K562 (cell line): ENCODE measurements at regions not wholly inside any gene's neighbourhood (a gene's known extent, or its start where the extent isn't known, plus 50 kb on each side); places are given as distances from the start of the nearest gene placed in this dataset.

ENCODE experiments used
- ATAC-seq: fragments of 200-7000 bp; cut with Tn5 transposase; 3 replicates; pipeline ENCODE4 v1.9.1; 2020; ENCODE audit warnings: moderate library complexity
- BruUV-seq: library from RNA; stranded (reverse); fragments of 400-500 nt; replicated peaks from 2 replicates; lab custom pipeline; 2021; lab: Mats Ljungman, UMichigan
- CTCF ChIA-PET: fragments of 300-600 bp; formaldehyde crosslinking; extraction: SDS; loops from one replicate; lab custom pipeline; 2021; ENCODE audit warnings: low intra/inter-chr PET ratio; lab: Yijun Ruan, JAX
- POLR2A ChIA-PET: fragments of 300-600, 350-650 bp; sonication (Branson Sonifier 250); formaldehyde crosslinking; extraction: SDS; loops from one replicate; lab custom pipeline; 2021; ENCODE audit warnings: antibody characterized with exemption, inconsistent platforms; lab: Yijun Ruan, JAX
- DNase-seq, 4 experiments: peaks; one replicate each; pipeline versions ENCODE4 v3.0.0 to v3.0.0-alpha.2; 2011 to 2018; ENCODE audit warnings: low spot score in 3 of 4, mixed read lengths in 3 of 4; ENCODE audit errors: extremely low read depth in 1 of 4
- FAIRE-seq: peaks from 2 replicates; lab custom pipeline; 2011; peaks lifted over from hg19 to GRCh38; lab: Jason Lieb, UNC
- H2AFZ ChIP-seq: 2 replicates; pipeline ENCODE4 v1.6.0; 2011; ENCODE audit warnings: low read depth, low read length, control low read depth, inconsistent platforms
- H3K27ac ChIP-seq: fragments of 200-600 bp; 3 replicates; pipeline ENCODE4 v1.8.0; 2011; ENCODE audit warnings: low read depth, mild to moderate bottlenecking, control low read depth, inconsistent platforms, low read length, moderate library complexity, mixed read lengths; ENCODE audit errors: extremely low read depth
- H3K27me3 ChIP-seq, 2 experiments: fragments of 300-600 bp in 1 of 2; 2 replicates in 1 of 2; 3 replicates in 1 of 2; pipeline versions ENCODE4 v1.6.0 to v1.8.0; 2011; ENCODE audit warnings: inconsistent platforms in 2 of 2, low read length in 2 of 2, mild to moderate bottlenecking in 1 of 2, mixed read lengths in 1 of 2, moderate library complexity in 1 of 2; ENCODE audit not compliant: control insufficient read depth in 2 of 2, insufficient read depth in 2 of 2
- H3K36me3 ChIP-seq: fragments of 300-600 bp; 3 replicates; pipeline ENCODE4 v1.8.0; 2011; ENCODE audit warnings: mild to moderate bottlenecking, low read length, inconsistent platforms; ENCODE audit not compliant: control insufficient read depth, insufficient read depth
- H3K4me1 ChIP-seq, 2 experiments: fragments of 200-600 bp in 1 of 2; replicated peaks in 1 of 2; 2 replicates in 1 of 2; 3 replicates in 1 of 2; pipeline versions ENCODE4 v1.5.1 to v1.8.0; 2011; ENCODE audit warnings: inconsistent platforms in 2 of 2, low read length in 2 of 2, mild to moderate bottlenecking in 1 of 2, mixed read lengths in 1 of 2, moderate library complexity in 1 of 2; ENCODE audit not compliant: control insufficient read depth in 2 of 2, insufficient read depth in 2 of 2
- H3K4me2 ChIP-seq: 2 replicates; pipeline ENCODE4 v1.6.1; 2011; ENCODE audit warnings: low read length, control low read depth, inconsistent platforms, mixed read lengths; ENCODE audit not compliant: insufficient read depth
- H3K4me3 ChIP-seq: fragments of 200-600 bp; sonication (generic), shearing (Covaris generic); 2 replicates; pipeline ENCODE4 v1.5.1; 2016; ENCODE audit warnings: control low read depth, inconsistent platforms
- H3K79me2 ChIP-seq: fragments of 200-600 bp; 3 replicates; pipeline ENCODE4 v1.8.0; 2011; ENCODE audit warnings: low read length, inconsistent platforms; ENCODE audit not compliant: control insufficient read depth, insufficient read depth
- H3K9ac ChIP-seq, 2 experiments: 2 replicates each; pipeline versions ENCODE4 v1.6.0 to v1.6.1; 2011; ENCODE audit warnings: low read depth in 2 of 2, low read length in 2 of 2, control low read depth in 1 of 2, inconsistent platforms in 1 of 2, mild to moderate bottlenecking in 1 of 2, mixed read lengths in 1 of 2; ENCODE audit not compliant: insufficient read depth in 1 of 2
- H3K9me1 ChIP-seq: one replicate; pipeline ENCODE4 v1.6.0; 2011; ENCODE audit warnings: inconsistent platforms, mild to moderate bottlenecking, low read length, moderate library complexity; ENCODE audit not compliant: control insufficient read depth, insufficient read depth
- H3K9me3 ChIP-seq: replicated peaks from 2 replicates; pipeline ENCODE4 v1.5.1; 2011; ENCODE audit warnings: low read depth, low read length, inconsistent platforms; ENCODE audit not compliant: control insufficient read depth, insufficient read depth
- H4K20me1 ChIP-seq: replicated peaks from 2 replicates; pipeline ENCODE4 v1.6.1; 2011; ENCODE audit warnings: low read length, inconsistent platforms, mixed read lengths; ENCODE audit not compliant: control insufficient read depth, insufficient read depth
- ATF1 ChIP-seq, 2 experiments: fragments of 450-650 bp in 1 of 2; IDR thresholded peaks; 2 replicates each; pipeline ENCODE4 v1.6.1; 2016; ENCODE audit warnings: missing compliant biosample characterization in 1 of 2, missing genetic modification characterization in 1 of 2
- ATF7 ChIP-seq: fragments of 450-650 bp; IDR thresholded peaks from 2 replicates; pipeline ENCODE4 v1.7.1; 2014; ENCODE audit warnings: mild to moderate bottlenecking, moderate library complexity
- CREB1 ChIP-seq, 2 experiments: sonication (generic) in 1 of 2; formaldehyde crosslinking in 1 of 2; IDR thresholded peaks; 2 replicates each; pipeline versions ENCODE4 v1.6.1 to v1.8.0; 2012 to 2022; ENCODE audit warnings: inconsistent platforms in 1 of 2, mild to moderate bottlenecking in 1 of 2, missing genetic modification reagents in 1 of 2, moderate library complexity in 1 of 2
- CREM ChIP-seq: IDR thresholded peaks from 2 replicates; pipeline ENCODE4 v1.6.1; 2014; ENCODE audit warnings: antibody characterized with exemption, low read depth
- HMGN3 ChIP-seq: IDR thresholded peaks from 2 replicates; pipeline ENCODE4 v1.6.1; 2011; ENCODE audit warnings: borderline replicate concordance, low read depth, mild to moderate bottlenecking, mixed read lengths, low read length; ENCODE audit not compliant: insufficient read length; ENCODE audit errors: extremely low read depth
- HNRNPL ChIP-seq: fragments of 200-400 bp; formaldehyde crosslinking; IDR thresholded peaks from 2 replicates; pipeline ENCODE4 v1.6.1; 2017; ENCODE audit warnings: low read depth, mild to moderate bottlenecking, low read length
- MAFG ChIP-seq: fragments of 450-650 bp; conservative IDR thresholded peaks from 2 replicates; pipeline ENCODE4 v1.6.1; 2016; ENCODE audit warnings: missing genetic modification characterization, missing compliant biosample characterization
- MTA2 ChIP-seq: fragments of 450-650 bp; IDR thresholded peaks from 2 replicates; pipeline ENCODE4 v1.6.1; 2016; ENCODE audit warnings: low read depth
- MTA3 ChIP-seq: fragments of 450-650 bp; formaldehyde crosslinking; IDR thresholded peaks from 2 replicates; pipeline ENCODE4 v1.6.1; 2017; ENCODE audit warnings: mild to moderate bottlenecking, borderline replicate concordance
- NFRKB ChIP-seq: fragments of 450-650 bp; IDR thresholded peaks from 2 replicates; pipeline ENCODE4 v1.6.1; 2016; ENCODE audit warnings: low read depth
- RNF2 ChIP-seq: sonication (generic); IDR thresholded peaks from 2 replicates; pipeline ENCODE4 v1.6.1; 2016
- SOX6 ChIP-seq: fragments of 450-650 bp; IDR thresholded peaks from 2 replicates; pipeline ENCODE4 v1.6.1; 2014; ENCODE audit warnings: mild to moderate bottlenecking
- TGIF2 ChIP-seq: sonication (generic); formaldehyde crosslinking; IDR thresholded peaks from 2 replicates; pipeline ENCODE4 v1.8.1; 2022; ENCODE audit warnings: mild to moderate bottlenecking, missing genetic modification reagents, moderate library complexity
- XRCC4 ChIP-seq: IDR thresholded peaks from one replicate; pipeline ENCODE4 v1.6.1; 2011; ENCODE audit not compliant: insufficient read depth, insufficient read length; ENCODE audit errors: extremely low read depth
- ZFP1 ChIP-seq: fragments of 450-650 bp; formaldehyde crosslinking; IDR thresholded peaks from 2 replicates; pipeline ENCODE4 v1.4.0; 2020; ENCODE audit warnings: mild to moderate bottlenecking, mixed read lengths
- ZKSCAN1 ChIP-seq: fragments of 150-350 bp; IDR thresholded peaks from 2 replicates; pipeline ENCODE4 v1.6.1; 2016; ENCODE audit warnings: low read depth, low read length
- ZNF24 ChIP-seq: fragments of 450-650 bp; IDR thresholded peaks from 2 replicates; pipeline ENCODE4 v1.6.1; 2016
- ZNF408 ChIP-seq: fragments of 250-450 bp; sonication (Bioruptor Pico); IDR thresholded peaks from 2 replicates; pipeline ENCODE4 v1.4.0; 2020; ENCODE audit warnings: low read depth, mild to moderate bottlenecking, moderate library complexity
- ZNF436 ChIP-seq: fragments of 250-450, 450-650 bp; sonication (Bioruptor Pico); formaldehyde crosslinking; IDR thresholded peaks from 2 replicates; pipeline ENCODE4 v1.7.0; 2020; ENCODE audit warnings: mild to moderate bottlenecking
- ZNF764 ChIP-seq: fragments of 250-450 bp; sonication (Bioruptor Pico); IDR thresholded peaks from 2 replicates; pipeline ENCODE4 v1.4.0; 2020; ENCODE audit warnings: low read depth, mild to moderate bottlenecking, moderate library complexity
- WGBS: fragments of 100-300 bp; shearing (Covaris generic); methylation state at CpG from one replicate; pipeline ENCODE4 v1.1.6; 2016; ENCODE audit warnings: low coverage, mixed read lengths; ENCODE audit not compliant: insufficient coverage; ENCODE audit errors: missing lambda C conversion rate; 5-methylcytosine and 5-hydroxymethylcytosine counted together
- in situ Hi-C: fragments of 300-500 bp; cut with MboI; formaldehyde crosslinking; loops from 4 replicates; pipeline ENCODE4 v1.15.0; 2018; ENCODE audit warnings: inconsistent platforms, mixed read lengths
- intact Hi-C: fragments of 100-400 bp; cut with micrococcal nuclease; formaldehyde crosslinking; loops from 2 replicates; pipeline ENCODE4 v1.14.2; 2022
- TF ChIP-seq, protein P1 (sequence below), 2 experiments: fragments of 450-650 bp in 1 of 2; sonication (generic) in 1 of 2; formaldehyde crosslinking in 1 of 2; IDR thresholded peaks in 1 of 2; conservative IDR thresholded peaks in 1 of 2; 2 replicates each; pipeline versions ENCODE4 v1.6.1 to v1.8.1; 2016 to 2023; ENCODE audit warnings: mild to moderate bottlenecking in 2 of 2, moderate library complexity in 2 of 2, inconsistent platforms in 1 of 2, missing genetic modification reagents in 1 of 2
- TF ChIP-seq, protein P2 (sequence below): fragments of 250-450 bp; sonication (Bioruptor Pico); IDR thresholded peaks from 2 replicates; pipeline ENCODE4 v1.8.0; 2022; ENCODE audit warnings: inconsistent platforms

DNA sequence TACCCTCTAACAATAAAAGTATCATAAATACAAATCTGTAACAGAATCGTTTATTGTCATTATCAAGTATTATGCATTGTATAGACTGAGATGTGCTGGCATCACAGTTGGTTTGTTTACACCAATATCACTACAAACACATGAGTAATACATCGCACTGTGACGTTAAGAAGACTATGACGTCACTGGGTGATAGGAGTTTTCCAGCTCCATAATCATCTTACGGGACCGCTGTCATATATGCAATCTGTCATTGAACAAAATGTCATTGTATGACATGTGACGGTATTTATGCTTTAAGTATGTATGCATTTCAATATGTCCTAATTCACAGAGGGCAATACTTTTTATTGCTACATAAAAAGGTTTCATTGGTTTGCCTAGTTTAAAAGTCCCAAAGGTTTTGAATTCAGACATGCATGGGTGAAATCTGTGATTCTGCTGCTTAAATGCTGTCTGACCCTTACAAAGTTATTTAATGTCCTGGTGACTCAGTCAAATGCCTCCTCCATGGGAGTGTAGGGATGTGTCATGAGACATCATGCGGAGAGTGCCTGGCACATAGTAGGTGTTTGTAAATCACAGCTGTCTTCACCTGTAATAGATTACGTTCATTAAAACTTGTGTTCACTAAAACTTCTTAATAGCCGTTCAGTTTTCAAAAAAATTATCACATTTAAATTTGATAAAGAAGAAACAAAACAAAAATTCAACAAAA, 160.7 kb upstream of the PDE10A start:
- no peak overlapping the region for H3K27ac ChIP-seq
- no peak for ATAC-seq
- H3K36me3 ChIP-seq: no peaks in the 10 kb centered on the region
- no peak overlapping the region for H3K4me3 ChIP-seq
- no peaks in the 10 kb centered on the region for H3K4me1 ChIP-seq
- in situ Hi-C loops (no loop called here), intact Hi-C loops (no loop called here)
- ChIA-PET CTCF (no interaction called here), POLR2A (no interaction called here)
- H3K9me1 ChIP-seq: no peaks in the 10 kb centered on the region
- WGBS: 4% methylated on average over 10 of the region's 10 CpGs
- H4K20me1 ChIP-seq: no peaks in the 10 kb centered on the region
- BruUV-seq: no TSS peak
- no peak for FAIRE-seq
- TF ChIP-seq SOX6: no peak
- TF ChIP-seq CREB1 (IDR thresholded peaks at IDR 0.05): 0 out of 2 replicates have a peak, but pooled peaks have one; percentile 28
- 0 out of 2 replicates have a peak, but pooled peaks have one; percentile 31 for TF ChIP-seq CREB1 (CRISPR knock-in tag; IDR thresholded peaks at IDR 0.05)
- TF ChIP-seq NFRKB: no peak
- peak; percentile 17; the same call in 1 of the 2 replicates for TF ChIP-seq ATF1 (CRISPR knock-in tag; IDR thresholded peaks at IDR 0.05)
- TF ChIP-seq ATF1 (tag; IDR thresholded peaks at IDR 0.05): peak; percentile 80
- no peak for TF ChIP-seq ZNF408 (CRISPR knock-in tag)
- TF ChIP-seq, protein P1, sequence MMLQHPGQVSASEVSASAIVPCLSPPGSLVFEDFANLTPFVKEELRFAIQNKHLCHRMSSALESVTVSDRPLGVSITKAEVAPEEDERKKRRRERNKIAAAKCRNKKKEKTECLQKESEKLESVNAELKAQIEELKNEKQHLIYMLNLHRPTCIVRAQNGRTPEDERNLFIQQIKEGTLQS (IDR thresholded peaks at IDR 0.05): peak; percentile 62
- TF ChIP-seq, protein P1 (CRISPR knock-in tag; conservative IDR thresholded peaks at IDR 0.05): no peak
- TF ChIP-seq HMGN3: no peak
- peak; percentile 20; the same call in 1 of the 2 replicates for TF ChIP-seq ATF7
- peak; percentile 68; the same call in 1 of the 2 replicates for TF ChIP-seq ZKSCAN1
- no peak for TF ChIP-seq MTA2
- TF ChIP-seq CREM: 0 out of 2 replicates have a peak, but pooled peaks have one; percentile 37
- TF ChIP-seq HNRNPL: no peak
- no peak for TF ChIP-seq MTA3
- no peak for TF ChIP-seq ZNF24
- TF ChIP-seq, protein P2, sequence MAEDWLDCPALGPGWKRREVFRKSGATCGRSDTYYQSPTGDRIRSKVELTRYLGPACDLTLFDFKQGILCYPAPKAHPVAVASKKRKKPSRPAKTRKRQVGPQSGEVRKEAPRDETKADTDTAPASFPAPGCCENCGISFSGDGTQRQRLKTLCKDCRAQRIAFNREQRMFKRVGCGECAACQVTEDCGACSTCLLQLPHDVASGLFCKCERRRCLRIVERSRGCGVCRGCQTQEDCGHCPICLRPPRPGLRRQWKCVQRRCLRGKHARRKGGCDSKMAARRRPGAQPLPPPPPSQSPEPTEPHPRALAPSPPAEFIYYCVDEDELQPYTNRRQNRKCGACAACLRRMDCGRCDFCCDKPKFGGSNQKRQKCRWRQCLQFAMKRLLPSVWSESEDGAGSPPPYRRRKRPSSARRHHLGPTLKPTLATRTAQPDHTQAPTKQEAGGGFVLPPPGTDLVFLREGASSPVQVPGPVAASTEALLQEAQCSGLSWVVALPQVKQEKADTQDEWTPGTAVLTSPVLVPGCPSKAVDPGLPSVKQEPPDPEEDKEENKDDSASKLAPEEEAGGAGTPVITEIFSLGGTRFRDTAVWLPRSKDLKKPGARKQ: no peak
- no peak for TF ChIP-seq MAFG (tag)
- TF ChIP-seq RNF2: no peak
- no peak for TF ChIP-seq XRCC4
- TF ChIP-seq ZFP1 (CRISPR knock-in tag): no peak
- no peak for TF ChIP-seq TGIF2 (CRISPR knock-in tag)
- no peak for TF ChIP-seq ZNF764 (CRISPR knock-in tag)
- TF ChIP-seq ZNF436 (CRISPR knock-in tag): no peak
- peaks cover 7 to 12% of the 10 kb centered on the region in 2 experiments; a peak in 2 of 5 replicates for H3K27me3 ChIP-seq
- DNase-seq: no peak
- no peak overlapping the region for H2AFZ ChIP-seq
- H3K9me3 ChIP-seq: no peaks in the 10 kb centered on the region
- H3K4me2 ChIP-seq: no peak overlapping the region
- no peaks in the 10 kb centered on the region for H3K79me2 ChIP-seq
- no peak overlapping the region for H3K9ac ChIP-seq
